GM23338 (cell line): ENCODE measurements at regions not wholly inside any gene's neighbourhood (a gene's known extent, or its start where the extent isn't known, plus 50 kb on each side); places are given as distances from the start of the nearest gene placed in this dataset.

Experiments used
- CREB1 ChIP-seq: fragments of 250-450 bp; sonication (Bioruptor Pico); IDR thresholded peaks from 2 replicates; pipeline ENCODE4 v1.5.0; 2020; ENCODE audit warnings: low read depth, mild to moderate bottlenecking, moderate library complexity
- EZH2 ChIP-seq: fragments of 200-600 bp; sonication (generic); IDR thresholded peaks from one replicate; pipeline ENCODE4 v1.8.0; 2017; ENCODE audit warnings: antibody characterized with exemption, mild to moderate bottlenecking, low read depth; ENCODE audit not compliant: unreplicated experiment
- POLR2AphosphoS5 ChIP-seq: IDR thresholded peaks from 2 replicates; pipeline ENCODE4 v1.6.1; 2016; ENCODE audit warnings: antibody characterized with exemption, low read depth
- TF ChIP-seq, protein P1 (sequence below), 2 experiments: fragments of 200-600 bp in 1 of 2; sonication (generic) in 1 of 2; conservative IDR thresholded peaks; 2 replicates each; pipeline versions ENCODE4 v1.5.1 to v1.6.1; 2016 to 2017; ENCODE audit warnings: antibody characterized with exemption in 2 of 2, low read depth in 2 of 2, mild to moderate bottlenecking in 2 of 2, moderate library complexity in 1 of 2

GRCh38 chr2:4753721-4754120 lies 938.5 kb upstream of the SOX11 start:
- TF ChIP-seq, protein P1, sequence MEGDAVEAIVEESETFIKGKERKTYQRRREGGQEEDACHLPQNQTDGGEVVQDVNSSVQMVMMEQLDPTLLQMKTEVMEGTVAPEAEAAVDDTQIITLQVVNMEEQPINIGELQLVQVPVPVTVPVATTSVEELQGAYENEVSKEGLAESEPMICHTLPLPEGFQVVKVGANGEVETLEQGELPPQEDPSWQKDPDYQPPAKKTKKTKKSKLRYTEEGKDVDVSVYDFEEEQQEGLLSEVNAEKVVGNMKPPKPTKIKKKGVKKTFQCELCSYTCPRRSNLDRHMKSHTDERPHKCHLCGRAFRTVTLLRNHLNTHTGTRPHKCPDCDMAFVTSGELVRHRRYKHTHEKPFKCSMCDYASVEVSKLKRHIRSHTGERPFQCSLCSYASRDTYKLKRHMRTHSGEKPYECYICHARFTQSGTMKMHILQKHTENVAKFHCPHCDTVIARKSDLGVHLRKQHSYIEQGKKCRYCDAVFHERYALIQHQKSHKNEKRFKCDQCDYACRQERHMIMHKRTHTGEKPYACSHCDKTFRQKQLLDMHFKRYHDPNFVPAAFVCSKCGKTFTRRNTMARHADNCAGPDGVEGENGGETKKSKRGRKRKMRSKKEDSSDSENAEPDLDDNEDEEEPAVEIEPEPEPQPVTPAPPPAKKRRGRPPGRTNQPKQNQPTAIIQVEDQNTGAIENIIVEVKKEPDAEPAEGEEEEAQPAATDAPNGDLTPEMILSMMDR (conservative IDR thresholded peaks at IDR 0.05; ENCODE audit: low read depth in 2 of 2), result no peak
- no peak for TF ChIP-seq EZH2
- TF ChIP-seq POLR2AphosphoS5, result no peak
- TF ChIP-seq CREB1 (CRISPR knock-in tag), result no peak
